SK-N-SH treated with all-trans-retinoic acid at 6 μM for 48 hours (cell line): ENCODE measurements at regions not wholly inside any gene's neighbourhood (a gene's known extent, or its start where the extent isn't known, plus 50 kb on each side); places are given as distances from the start of the nearest gene placed in this dataset.
"Not testable (repeated sequence)": the region's sequence is repeated elsewhere in the genome, so short reads cannot be mapped to it uniquely, and the experiment has no call there.

Experiments
- ARNTL ChIP-seq: fragments of 450-650 bp; formaldehyde crosslinking; IDR thresholded peaks from 2 replicates; pipeline ENCODE4 v1.5.0; 2020; ENCODE audit warnings: low read depth, mild to moderate bottlenecking, moderate library complexity, borderline replicate concordance
- ZFP3 ChIP-seq: fragments of 250-450 bp; sonication (Bioruptor Pico); IDR thresholded peaks from 2 replicates; pipeline ENCODE4 v1.5.0; 2020; ENCODE audit warnings: mild to moderate bottlenecking, moderate library complexity
- ZFP30 ChIP-seq: fragments of 450-650 bp; formaldehyde crosslinking; IDR thresholded peaks from 2 replicates; pipeline ENCODE4 v1.5.0; 2022; ENCODE audit warnings: mild to moderate bottlenecking, moderate library complexity
- ZNF565 ChIP-seq: fragments of 450-650 bp; formaldehyde crosslinking; conservative IDR thresholded peaks from 2 replicates; pipeline ENCODE4 v1.5.0; 2020; ENCODE audit warnings: low read depth, mild to moderate bottlenecking, moderate library complexity
- TF ChIP-seq, protein P1 (sequence below): fragments of 250-450 bp; sonication (Bioruptor Pico); IDR thresholded peaks from 2 replicates; pipeline ENCODE4 v1.5.1; 2020; ENCODE audit warnings: low read depth, mild to moderate bottlenecking, moderate library complexity
- TF ChIP-seq, protein P2 (sequence below): fragments of 250-450 bp; sonication (Bioruptor Pico); IDR thresholded peaks from 2 replicates; pipeline ENCODE4 v1.8.0; 2020; ENCODE audit warnings: mild to moderate bottlenecking, moderate library complexity, borderline replicate concordance

DNA sequence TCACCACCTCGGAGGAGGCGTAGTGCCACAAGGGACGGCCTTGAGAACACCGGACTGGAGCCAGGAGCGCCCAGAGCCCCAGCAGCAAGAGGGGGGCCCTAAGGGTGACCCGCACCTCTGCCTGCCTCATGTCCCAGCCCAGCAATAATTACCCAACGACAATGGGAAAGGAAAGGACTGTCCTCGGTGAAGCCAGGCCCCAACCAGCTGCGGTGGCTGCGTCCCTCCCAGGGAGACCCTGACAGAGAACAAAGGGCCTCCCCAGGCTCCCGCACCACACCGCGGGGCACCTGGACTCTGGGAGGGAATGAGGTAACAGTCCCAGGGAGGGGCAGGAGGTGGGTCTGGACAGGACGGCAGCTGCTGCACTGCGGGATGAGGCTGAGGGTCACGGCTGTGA, 493.4 kb downstream of the GOLGA6L6 start:
- TF ChIP-seq ZFP30; ZNF565 (CRISPR knock-in tag); ZFP3 (CRISPR knock-in tag); ARNTL (CRISPR knock-in tag): not testable (repeated sequence)
- TF ChIP-seq, protein P1, sequence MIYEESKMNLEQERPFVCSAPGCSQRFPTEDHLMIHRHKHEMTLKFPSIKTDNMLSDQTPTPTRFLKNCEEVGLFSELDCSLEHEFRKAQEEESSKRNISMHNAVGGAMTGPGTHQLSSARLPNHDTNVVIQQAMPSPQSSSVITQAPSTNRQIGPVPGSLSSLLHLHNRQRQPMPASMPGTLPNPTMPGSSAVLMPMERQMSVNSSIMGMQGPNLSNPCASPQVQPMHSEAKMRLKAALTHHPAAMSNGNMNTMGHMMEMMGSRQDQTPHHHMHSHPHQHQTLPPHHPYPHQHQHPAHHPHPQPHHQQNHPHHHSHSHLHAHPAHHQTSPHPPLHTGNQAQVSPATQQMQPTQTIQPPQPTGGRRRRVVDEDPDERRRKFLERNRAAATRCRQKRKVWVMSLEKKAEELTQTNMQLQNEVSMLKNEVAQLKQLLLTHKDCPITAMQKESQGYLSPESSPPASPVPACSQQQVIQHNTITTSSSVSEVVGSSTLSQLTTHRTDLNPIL (CRISPR knock-in tag) = not testable (repeated sequence)
- TF ChIP-seq, protein P2, sequence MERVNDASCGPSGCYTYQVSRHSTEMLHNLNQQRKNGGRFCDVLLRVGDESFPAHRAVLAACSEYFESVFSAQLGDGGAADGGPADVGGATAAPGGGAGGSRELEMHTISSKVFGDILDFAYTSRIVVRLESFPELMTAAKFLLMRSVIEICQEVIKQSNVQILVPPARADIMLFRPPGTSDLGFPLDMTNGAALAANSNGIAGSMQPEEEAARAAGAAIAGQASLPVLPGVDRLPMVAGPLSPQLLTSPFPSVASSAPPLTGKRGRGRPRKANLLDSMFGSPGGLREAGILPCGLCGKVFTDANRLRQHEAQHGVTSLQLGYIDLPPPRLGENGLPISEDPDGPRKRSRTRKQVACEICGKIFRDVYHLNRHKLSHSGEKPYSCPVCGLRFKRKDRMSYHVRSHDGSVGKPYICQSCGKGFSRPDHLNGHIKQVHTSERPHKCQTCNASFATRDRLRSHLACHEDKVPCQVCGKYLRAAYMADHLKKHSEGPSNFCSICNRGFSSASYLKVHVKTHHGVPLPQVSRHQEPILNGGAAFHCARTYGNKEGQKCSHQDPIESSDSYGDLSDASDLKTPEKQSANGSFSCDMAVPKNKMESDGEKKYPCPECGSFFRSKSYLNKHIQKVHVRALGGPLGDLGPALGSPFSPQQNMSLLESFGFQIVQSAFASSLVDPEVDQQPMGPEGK (CRISPR knock-in tag) = not testable (repeated sequence)
